Activated CD4-positive, alpha-beta memory T cell treated with anti-CD3 and anti-CD28 coated beads, Interleukin-2, amount 10 ng/mL, durations not matched to agents 7 days and 5 days (primary cell): ENCODE measurements at regions not wholly inside any gene's neighbourhood (a gene's known extent, or its start where the extent isn't known, plus 50 kb on each side); places are given as distances from the start of the nearest gene placed in this dataset.

Experiments used
- CTCF ChIA-PET: fragments of 350-600 bp; sonication (Branson Sonifier 250); formaldehyde crosslinking; loops from one replicate; lab custom pipeline; 2021; ENCODE audit warnings: antibody characterized with exemption, inconsistent platforms; lab: Charles Lee
- POLR2A ChIA-PET: fragments of 350-600 bp; sonication (Branson Sonifier 250); formaldehyde crosslinking; loops from one replicate; lab custom pipeline; 2021; ENCODE audit warnings: antibody characterized with exemption; lab: Charles Lee
- DNase-seq: peaks from one replicate; pipeline ENCODE4 v3.0.0-alpha.2; 2020
- H3K27ac Mint-ChIP-seq: one replicate; pipeline ENCODE4 v1.8.0; 2021; ENCODE audit warnings: mild to moderate bottlenecking, mixed read lengths
- H3K27me3 Mint-ChIP-seq: one replicate; pipeline ENCODE4 v1.8.0; 2021; ENCODE audit warnings: mixed read lengths
- H3K36me3 Mint-ChIP-seq: one replicate; pipeline ENCODE4 v1.8.0; 2021; ENCODE audit warnings: low read depth, mixed read lengths
- H3K4me1 Mint-ChIP-seq: one replicate; pipeline ENCODE4 v1.8.0; 2021; ENCODE audit warnings: mixed read lengths
- H3K4me3 Mint-ChIP-seq: one replicate; pipeline ENCODE4 v1.8.0; 2021; ENCODE audit warnings: mild to moderate bottlenecking, mixed read lengths
- H3K9me3 Mint-ChIP-seq: one replicate; pipeline ENCODE4 v1.8.0; 2021; ENCODE audit warnings: mixed read lengths

- no peaks in the 10 kb centered on the region for H3K9me3 Mint-ChIP-seq
- ChIA-PET CTCF (no interaction called here), POLR2A (interaction anchor here (0.6 kb wide), 1 partner anchor 1123 kb away, joined by 3 read pairs; no protein-coding TSS in a partner anchor)
- no peak for DNase-seq
- H3K4me1 Mint-ChIP-seq: no peaks in the 10 kb centered on the region
- no peak overlapping the region for H3K4me3 Mint-ChIP-seq
- no peak overlapping the region for H3K27ac Mint-ChIP-seq
- no peaks in the 10 kb centered on the region for H3K36me3 Mint-ChIP-seq
- H3K27me3 Mint-ChIP-seq: no peaks in the 10 kb centered on the region
These were observed 78.2 kb upstream of the SPINK5 start for GRCh38 chr5:147985608-147986007.

GRCh38 chr5:147983742-147984141, 77.4 kb upstream of the C5orf46 start:
- Mint-ChIP-seq H3K4me1 (no peaks in the 10 kb centered on the region), H3K27me3 (no peaks in the 10 kb centered on the region), H3K9me3 (no peaks in the 10 kb centered on the region), H3K27ac (no peak overlapping the region), H3K36me3 (no peaks in the 10 kb centered on the region), H3K4me3 (no peak overlapping the region)
- DNase-seq: no peak
- ChIA-PET POLR2A (no interaction called here), CTCF (no interaction called here)

- Mint-ChIP-seq H3K4me3 (no peak overlapping the region), H3K9me3 (no peaks in the 10 kb centered on the region), H3K4me1 (no peaks in the 10 kb centered on the region), H3K36me3 (no peaks in the 10 kb centered on the region), H3K27ac (no peak overlapping the region), H3K27me3 (no peaks in the 10 kb centered on the region)
- ChIA-PET CTCF (no interaction called here), POLR2A (no interaction called here)
- no peak for DNase-seq
These were observed 74.7 kb upstream of the C5orf46 start for GRCh38 chr5:147981074-147981473.

GRCh38 chr5:147979761-147980160, 73.4 kb upstream of the C5orf46 start:
- no peaks in the 10 kb centered on the region for H3K9me3 Mint-ChIP-seq
- POLR2A ChIA-PET: no interaction called here
- no peaks in the 10 kb centered on the region for H3K27me3 Mint-ChIP-seq
- no peaks in the 10 kb centered on the region for H3K36me3 Mint-ChIP-seq
- no peaks in the 10 kb centered on the region for H3K4me1 Mint-ChIP-seq
- no peak overlapping the region for H3K27ac Mint-ChIP-seq
- H3K4me3 Mint-ChIP-seq: no peak overlapping the region
- DNase-seq: no peak
- CTCF ChIA-PET: no interaction called here

GRCh38 chr5:147972076-147972840, 65.9 kb upstream of the C5orf46 start:
- Mint-ChIP-seq H3K27me3 (no peaks in the 10 kb centered on the region), H3K27ac (no peak overlapping the region), H3K4me3 (no peak overlapping the region), H3K36me3 (no peaks in the 10 kb centered on the region), H3K4me1 (no peaks in the 10 kb centered on the region), H3K9me3 (no peaks in the 10 kb centered on the region)
- no peak for DNase-seq
- POLR2A ChIA-PET: no interaction called here
- CTCF ChIA-PET: no interaction called here

- POLR2A ChIA-PET: no interaction called here
- H3K27me3 Mint-ChIP-seq: no peaks in the 10 kb centered on the region
- H3K4me3 Mint-ChIP-seq: no peak overlapping the region
These were observed 65.1 kb upstream of the C5orf46 start for GRCh38 chr5:147971472-147971871.

GRCh38 chr5:147968855-147969254, 62.5 kb upstream of the C5orf46 start:
- H3K9me3 Mint-ChIP-seq: no peaks in the 10 kb centered on the region
- H3K27me3 Mint-ChIP-seq: no peaks in the 10 kb centered on the region
- H3K4me1 Mint-ChIP-seq: no peaks in the 10 kb centered on the region
- DNase-seq: no peak
- no peaks in the 10 kb centered on the region for H3K36me3 Mint-ChIP-seq
- no peak overlapping the region for H3K27ac Mint-ChIP-seq
- H3K4me3 Mint-ChIP-seq: no peak overlapping the region
- ChIA-PET CTCF (no interaction called here), POLR2A (no interaction called here)

More at GRCh38 chr5:147971472-147971871, 65.1 kb upstream of the C5orf46 start:
- no peak overlapping the region for H3K27ac Mint-ChIP-seq
- H3K36me3 Mint-ChIP-seq: no peaks in the 10 kb centered on the region
- no peaks in the 10 kb centered on the region for H3K9me3 Mint-ChIP-seq
- no peak for DNase-seq
- CTCF ChIA-PET: no interaction called here
- no peaks in the 10 kb centered on the region for H3K4me1 Mint-ChIP-seq

GRCh38 chr5:147966829-147967228, 60.5 kb upstream of the C5orf46 start:
- Mint-ChIP-seq H3K27ac (no peak overlapping the region), H3K9me3 (no peaks in the 10 kb centered on the region), H3K4me1 (no peaks in the 10 kb centered on the region), H3K4me3 (no peak overlapping the region), H3K36me3 (no peaks in the 10 kb centered on the region), H3K27me3 (no peaks in the 10 kb centered on the region)
- no peak for DNase-seq
- ChIA-PET POLR2A (no interaction called here), CTCF (no interaction called here)

- no peaks in the 10 kb centered on the region for H3K36me3 Mint-ChIP-seq
- no peak overlapping the region for H3K4me3 Mint-ChIP-seq
- CTCF ChIA-PET: no interaction called here
- POLR2A ChIA-PET: no interaction called here
- no peaks in the 10 kb centered on the region for H3K4me1 Mint-ChIP-seq
- peaks cover 2% of the 10 kb centered on the region for H3K9me3 Mint-ChIP-seq
- DNase-seq: no peak
- H3K27me3 Mint-ChIP-seq: no peaks in the 10 kb centered on the region
- H3K27ac Mint-ChIP-seq: no peak overlapping the region
These were observed 60.0 kb upstream of the C5orf46 start for GRCh38 chr5:147966326-147966725.

- ChIA-PET CTCF (no interaction called here), POLR2A (no interaction called here)
- no peaks in the 10 kb centered on the region for H3K27me3 Mint-ChIP-seq
- no peak overlapping the region for H3K27ac Mint-ChIP-seq
- DNase-seq: no peak
- peaks cover 3% of the 10 kb centered on the region for H3K9me3 Mint-ChIP-seq
- no peaks in the 10 kb centered on the region for H3K36me3 Mint-ChIP-seq
- H3K4me3 Mint-ChIP-seq: no peak overlapping the region
- H3K4me1 Mint-ChIP-seq: no peaks in the 10 kb centered on the region
These were observed 59.4 kb upstream of the C5orf46 start for GRCh38 chr5:147965715-147966114.

GRCh38 chr5:147963948-147964693, 57.8 kb upstream of the C5orf46 start:
- H3K27ac Mint-ChIP-seq: no peak overlapping the region
- ChIA-PET CTCF (no interaction called here), POLR2A (no interaction called here)
- no peaks in the 10 kb centered on the region for H3K36me3 Mint-ChIP-seq
- H3K4me3 Mint-ChIP-seq: no peak overlapping the region
- peaks cover 3% of the 10 kb centered on the region for H3K9me3 Mint-ChIP-seq
- no peaks in the 10 kb centered on the region for H3K4me1 Mint-ChIP-seq
- DNase-seq: no peak
- H3K27me3 Mint-ChIP-seq: no peaks in the 10 kb centered on the region

GRCh38 chr5:147963436-147963835, 57.1 kb upstream of the C5orf46 start:
- peaks cover 3% of the 10 kb centered on the region for H3K9me3 Mint-ChIP-seq
- H3K36me3 Mint-ChIP-seq: no peaks in the 10 kb centered on the region
- H3K4me3 Mint-ChIP-seq: no peak overlapping the region
- no peaks in the 10 kb centered on the region for H3K4me1 Mint-ChIP-seq
- DNase-seq: no peak
- POLR2A ChIA-PET: no interaction called here
- H3K27me3 Mint-ChIP-seq: no peaks in the 10 kb centered on the region
- no peak overlapping the region for H3K27ac Mint-ChIP-seq
- CTCF ChIA-PET: no interaction called here

- DNase-seq: no peak
- CTCF ChIA-PET: no interaction called here
- no peaks in the 10 kb centered on the region for H3K4me1 Mint-ChIP-seq
- H3K27ac Mint-ChIP-seq: no peak overlapping the region
- H3K36me3 Mint-ChIP-seq: no peaks in the 10 kb centered on the region
- no peak overlapping the region for H3K4me3 Mint-ChIP-seq
- POLR2A ChIA-PET: no interaction called here
- peaks cover 3% of the 10 kb centered on the region for H3K9me3 Mint-ChIP-seq
- H3K27me3 Mint-ChIP-seq: no peaks in the 10 kb centered on the region
These were observed 54.9 kb upstream of the C5orf46 start for GRCh38 chr5:147961208-147961749.
